ENCODE measurements at regions not wholly inside any gene's neighbourhood (a gene's known extent, or its start where the extent isn't known, plus 50 kb on each side); places are given as distances from the start of the nearest gene placed in this dataset.

GRCh38 chr13:85317781-85318180 lies 481.4 kb downstream of the SLITRK6 start:
- H3K4me3 ChIP-seq (ENCODE audit: insufficient read depth, low read depth, low read length, poor library complexity, severe bottlenecking), result no peak overlapping the region
- no peaks in the 10 kb centered on the region for H3K4me1 ChIP-seq (ENCODE audit: control insufficient read depth, insufficient read depth, low read length, poor library complexity, severe bottlenecking)
- H3K9me3 ChIP-seq (ENCODE audit: control insufficient read depth, low read length), result no peaks in the 10 kb centered on the region
- H3K27me3 ChIP-seq (replicated peaks; ENCODE audit: control insufficient read depth, insufficient read depth, low read length, poor library complexity, severe bottlenecking), result no peaks in the 10 kb centered on the region
- DNase-seq, result no peak
- H3K36me3 ChIP-seq (ENCODE audit: control insufficient read depth, insufficient read depth, low read length), result no peaks in the 10 kb centered on the region
- H3K27ac ChIP-seq (ENCODE audit: insufficient read depth, low read length, poor library complexity, severe bottlenecking), result no peak overlapping the region

- no peaks in the 10 kb centered on the region for H3K27me3 ChIP-seq (replicated peaks; ENCODE audit: control insufficient read depth, insufficient read depth, low read length, poor library complexity, severe bottlenecking)
These were observed 482.7 kb downstream of the SLITRK6 start for GRCh38 chr13:85316506-85317025.

GRCh38 chr13:85314686-85315085 lies 484.5 kb downstream of the SLITRK6 start:
- Histone ChIP-seq H3K9me3 (ENCODE audit: control insufficient read depth, low read length) (no peaks in the 10 kb centered on the region), H3K27ac (ENCODE audit: insufficient read depth, low read length, poor library complexity, severe bottlenecking) (no peak overlapping the region), H3K4me3 (ENCODE audit: insufficient read depth, low read depth, low read length, poor library complexity, severe bottlenecking) (no peak overlapping the region), H3K4me1 (ENCODE audit: control insufficient read depth, insufficient read depth, low read length, poor library complexity, severe bottlenecking) (no peaks in the 10 kb centered on the region), H3K27me3 (replicated peaks; ENCODE audit: control insufficient read depth, insufficient read depth, low read length, poor library complexity, severe bottlenecking) (no peaks in the 10 kb centered on the region), H3K36me3 (ENCODE audit: control insufficient read depth, insufficient read depth, low read length) (no peaks in the 10 kb centered on the region)
- DNase-seq, result no peak

More at GRCh38 chr13:85316506-85317025, 482.7 kb downstream of the SLITRK6 start:
- Histone ChIP-seq H3K27ac (ENCODE audit: insufficient read depth, low read length, poor library complexity, severe bottlenecking) (no peak overlapping the region), H3K9me3 (ENCODE audit: control insufficient read depth, low read length) (no peaks in the 10 kb centered on the region), H3K4me3 (ENCODE audit: insufficient read depth, low read depth, low read length, poor library complexity, severe bottlenecking) (no peak overlapping the region), H3K36me3 (ENCODE audit: control insufficient read depth, insufficient read depth, low read length) (no peaks in the 10 kb centered on the region), H3K4me1 (ENCODE audit: control insufficient read depth, insufficient read depth, low read length, poor library complexity, severe bottlenecking) (no peaks in the 10 kb centered on the region)
- DNase-seq, result no peak

GRCh38 chr13:85313761-85314503 lies 485.3 kb downstream of the SLITRK6 start:
- DNase-seq, result no peak
- Histone ChIP-seq H3K27ac (ENCODE audit: insufficient read depth, low read length, poor library complexity, severe bottlenecking) (no peak overlapping the region), H3K4me1 (ENCODE audit: control insufficient read depth, insufficient read depth, low read length, poor library complexity, severe bottlenecking) (no peaks in the 10 kb centered on the region), H3K27me3 (replicated peaks; ENCODE audit: control insufficient read depth, insufficient read depth, low read length, poor library complexity, severe bottlenecking) (no peaks in the 10 kb centered on the region), H3K9me3 (ENCODE audit: control insufficient read depth, low read length) (no peaks in the 10 kb centered on the region), H3K36me3 (ENCODE audit: control insufficient read depth, insufficient read depth, low read length) (no peaks in the 10 kb centered on the region), H3K4me3 (ENCODE audit: insufficient read depth, low read depth, low read length, poor library complexity, severe bottlenecking) (no peak overlapping the region)

- H3K4me3 ChIP-seq (ENCODE audit: insufficient read depth, low read depth, low read length, poor library complexity, severe bottlenecking), result no peak overlapping the region
- no peaks in the 10 kb centered on the region for H3K27me3 ChIP-seq (replicated peaks; ENCODE audit: control insufficient read depth, insufficient read depth, low read length, poor library complexity, severe bottlenecking)
- DNase-seq, result no peak
- H3K4me1 ChIP-seq (ENCODE audit: control insufficient read depth, insufficient read depth, low read length, poor library complexity, severe bottlenecking), result no peaks in the 10 kb centered on the region
- no peaks in the 10 kb centered on the region for H3K9me3 ChIP-seq (ENCODE audit: control insufficient read depth, low read length)
- H3K27ac ChIP-seq (ENCODE audit: insufficient read depth, low read length, poor library complexity, severe bottlenecking), result no peak overlapping the region
- H3K36me3 ChIP-seq (ENCODE audit: control insufficient read depth, insufficient read depth, low read length), result no peaks in the 10 kb centered on the region
These were observed 487.1 kb downstream of the SLITRK6 start for GRCh38 chr13:85312071-85312470.

GRCh38 chr13:85303630-85304029 lies 495.6 kb downstream of the SLITRK6 start:
- H3K27ac ChIP-seq (ENCODE audit: insufficient read depth, low read length, poor library complexity, severe bottlenecking), result no peak overlapping the region
- H3K9me3 ChIP-seq (ENCODE audit: control insufficient read depth, low read length), result no peaks in the 10 kb centered on the region
- no peak overlapping the region for H3K4me3 ChIP-seq (ENCODE audit: insufficient read depth, low read depth, low read length, poor library complexity, severe bottlenecking)
- H3K27me3 ChIP-seq (replicated peaks; ENCODE audit: control insufficient read depth, insufficient read depth, low read length, poor library complexity, severe bottlenecking), result no peaks in the 10 kb centered on the region
- no peaks in the 10 kb centered on the region for H3K36me3 ChIP-seq (ENCODE audit: control insufficient read depth, insufficient read depth, low read length)
- DNase-seq, result no peak
- H3K4me1 ChIP-seq (ENCODE audit: control insufficient read depth, insufficient read depth, low read length, poor library complexity, severe bottlenecking), result no peaks in the 10 kb centered on the region

- H3K4me3 ChIP-seq (ENCODE audit: insufficient read depth, low read depth, low read length, poor library complexity, severe bottlenecking), result no peak overlapping the region
- no peak for DNase-seq
- no peaks in the 10 kb centered on the region for H3K4me1 ChIP-seq (ENCODE audit: control insufficient read depth, insufficient read depth, low read length, poor library complexity, severe bottlenecking)
- no peak overlapping the region for H3K27ac ChIP-seq (ENCODE audit: insufficient read depth, low read length, poor library complexity, severe bottlenecking)
- no peaks in the 10 kb centered on the region for H3K27me3 ChIP-seq (replicated peaks; ENCODE audit: control insufficient read depth, insufficient read depth, low read length, poor library complexity, severe bottlenecking)
- H3K9me3 ChIP-seq (ENCODE audit: control insufficient read depth, low read length), result no peaks in the 10 kb centered on the region
- H3K36me3 ChIP-seq (ENCODE audit: control insufficient read depth, insufficient read depth, low read length), result no peaks in the 10 kb centered on the region
These were observed 500.8 kb downstream of the SLITRK6 start for GRCh38 chr13:85298387-85298924.

GRCh38 chr13:85288698-85289097 lies 510.5 kb downstream of the SLITRK6 start:
- no peaks in the 10 kb centered on the region for H3K4me1 ChIP-seq (ENCODE audit: control insufficient read depth, insufficient read depth, low read length, poor library complexity, severe bottlenecking)
- no peak for DNase-seq
- H3K9me3 ChIP-seq (ENCODE audit: control insufficient read depth, low read length), result no peaks in the 10 kb centered on the region
- no peak overlapping the region for H3K27ac ChIP-seq (ENCODE audit: insufficient read depth, low read length, poor library complexity, severe bottlenecking)
- no peaks in the 10 kb centered on the region for H3K36me3 ChIP-seq (ENCODE audit: control insufficient read depth, insufficient read depth, low read length)
- no peak overlapping the region for H3K4me3 ChIP-seq (ENCODE audit: insufficient read depth, low read depth, low read length, poor library complexity, severe bottlenecking)
- no peaks in the 10 kb centered on the region for H3K27me3 ChIP-seq (replicated peaks; ENCODE audit: control insufficient read depth, insufficient read depth, low read length, poor library complexity, severe bottlenecking)

GRCh38 chr13:85287528-85287927 lies 511.7 kb downstream of the SLITRK6 start:
- Histone ChIP-seq H3K36me3 (ENCODE audit: control insufficient read depth, insufficient read depth, low read length) (no peaks in the 10 kb centered on the region), H3K27me3 (replicated peaks; ENCODE audit: control insufficient read depth, insufficient read depth, low read length, poor library complexity, severe bottlenecking) (no peaks in the 10 kb centered on the region), H3K4me1 (ENCODE audit: control insufficient read depth, insufficient read depth, low read length, poor library complexity, severe bottlenecking) (no peaks in the 10 kb centered on the region), H3K27ac (ENCODE audit: insufficient read depth, low read length, poor library complexity, severe bottlenecking) (no peak overlapping the region), H3K4me3 (ENCODE audit: insufficient read depth, low read depth, low read length, poor library complexity, severe bottlenecking) (no peak overlapping the region), H3K9me3 (ENCODE audit: control insufficient read depth, low read length) (no peaks in the 10 kb centered on the region)
- no peak for DNase-seq

GRCh38 chr13:85286081-85286480 lies 513.1 kb downstream of the SLITRK6 start:
- Histone ChIP-seq H3K36me3 (ENCODE audit: control insufficient read depth, insufficient read depth, low read length) (no peaks in the 10 kb centered on the region), H3K4me1 (ENCODE audit: control insufficient read depth, insufficient read depth, low read length, poor library complexity, severe bottlenecking) (no peaks in the 10 kb centered on the region), H3K27ac (ENCODE audit: insufficient read depth, low read length, poor library complexity, severe bottlenecking) (no peak overlapping the region), H3K27me3 (replicated peaks; ENCODE audit: control insufficient read depth, insufficient read depth, low read length, poor library complexity, severe bottlenecking) (no peaks in the 10 kb centered on the region), H3K9me3 (ENCODE audit: control insufficient read depth, low read length) (no peaks in the 10 kb centered on the region), H3K4me3 (ENCODE audit: insufficient read depth, low read depth, low read length, poor library complexity, severe bottlenecking) (no peak overlapping the region)
- DNase-seq, result no peak
